NB4 (cell line): ENCODE measurements at regions not wholly inside any gene's neighbourhood (a gene's known extent, or its start where the extent isn't known, plus 50 kb on each side); places are given as distances from the start of the nearest gene placed in this dataset.

ENCODE experiments used
- DNase-seq: peaks from one replicate; pipeline ENCODE4 v3.0.0; 2010; ENCODE audit warnings: low read depth
- H3K4me3 ChIP-seq: one replicate; pipeline ENCODE4 v1.5.1; 2011; ENCODE audit warnings: mild to moderate bottlenecking, low read depth, low read length, moderate library complexity
- MYC ChIP-seq: IDR thresholded peaks from 2 replicates; pipeline ENCODE4 v1.6.1; 2011; ENCODE audit warnings: low read depth, low read length
- POLR2A ChIP-seq: IDR thresholded peaks from 2 replicates; pipeline ENCODE4 v1.6.1; 2011; ENCODE audit warnings: mild to moderate bottlenecking; ENCODE audit not compliant: insufficient read length; ENCODE audit errors: extremely low read depth
- TF ChIP-seq, protein P1 (sequence below): IDR thresholded peaks from 2 replicates; pipeline ENCODE4 v1.6.1; 2011; ENCODE audit warnings: low read depth, low read length
- TF ChIP-seq, protein P2 (sequence below): IDR thresholded peaks from one replicate; pipeline ENCODE4 v1.5.1; 2012; ENCODE audit warnings: low read depth, low read length

DNA sequence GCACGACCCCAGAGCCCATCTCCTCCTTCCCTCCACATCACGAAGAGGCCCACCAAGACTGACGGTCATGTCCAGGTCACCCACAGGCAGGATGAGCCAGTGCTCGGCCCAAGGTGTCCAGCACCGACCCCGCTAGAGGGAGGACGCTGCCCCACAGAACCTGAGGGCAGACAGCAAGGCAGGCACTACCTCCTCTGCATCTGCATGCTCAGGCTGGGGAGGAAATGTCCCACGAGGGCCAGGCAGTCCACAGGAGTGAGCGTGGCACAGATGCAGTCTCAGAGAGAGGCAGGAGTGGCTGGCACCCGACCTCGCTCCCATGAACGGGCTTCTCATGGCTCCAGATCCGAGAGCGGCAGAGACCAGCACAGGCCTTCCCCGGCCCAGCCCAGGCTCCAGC is 133.2 kb downstream of the TUBA3C start:
- no peak for DNase-seq
- TF ChIP-seq, protein P1, sequence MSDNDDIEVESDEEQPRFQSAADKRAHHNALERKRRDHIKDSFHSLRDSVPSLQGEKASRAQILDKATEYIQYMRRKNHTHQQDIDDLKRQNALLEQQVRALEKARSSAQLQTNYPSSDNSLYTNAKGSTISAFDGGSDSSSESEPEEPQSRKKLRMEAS, result no peak

DNA sequence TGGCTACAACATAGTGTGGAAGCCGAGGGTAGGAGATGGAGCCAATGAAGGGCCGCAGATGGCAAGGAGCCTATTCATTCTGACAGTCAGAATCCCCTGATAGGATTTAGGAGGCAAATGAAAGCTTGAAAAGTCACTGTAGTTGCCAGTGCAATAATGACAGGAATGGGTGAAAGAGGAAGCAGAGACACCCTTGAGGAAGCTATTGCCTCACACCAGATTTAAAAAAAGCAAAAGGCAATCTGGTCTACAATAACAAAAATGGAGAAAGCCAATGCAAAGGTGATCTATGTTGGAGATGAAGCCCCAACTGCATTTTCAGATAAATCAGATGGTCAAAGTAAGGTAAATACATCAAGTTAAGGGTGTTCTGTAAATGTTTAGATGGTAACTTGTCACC is 158.5 kb downstream of the TUBA3C start:
- peak; percentile 20 for DNase-seq
- no peak overlapping the region for H3K4me3 ChIP-seq
- TF ChIP-seq POLR2A (no peak), MYC (no peak)
- TF ChIP-seq, protein P2, sequence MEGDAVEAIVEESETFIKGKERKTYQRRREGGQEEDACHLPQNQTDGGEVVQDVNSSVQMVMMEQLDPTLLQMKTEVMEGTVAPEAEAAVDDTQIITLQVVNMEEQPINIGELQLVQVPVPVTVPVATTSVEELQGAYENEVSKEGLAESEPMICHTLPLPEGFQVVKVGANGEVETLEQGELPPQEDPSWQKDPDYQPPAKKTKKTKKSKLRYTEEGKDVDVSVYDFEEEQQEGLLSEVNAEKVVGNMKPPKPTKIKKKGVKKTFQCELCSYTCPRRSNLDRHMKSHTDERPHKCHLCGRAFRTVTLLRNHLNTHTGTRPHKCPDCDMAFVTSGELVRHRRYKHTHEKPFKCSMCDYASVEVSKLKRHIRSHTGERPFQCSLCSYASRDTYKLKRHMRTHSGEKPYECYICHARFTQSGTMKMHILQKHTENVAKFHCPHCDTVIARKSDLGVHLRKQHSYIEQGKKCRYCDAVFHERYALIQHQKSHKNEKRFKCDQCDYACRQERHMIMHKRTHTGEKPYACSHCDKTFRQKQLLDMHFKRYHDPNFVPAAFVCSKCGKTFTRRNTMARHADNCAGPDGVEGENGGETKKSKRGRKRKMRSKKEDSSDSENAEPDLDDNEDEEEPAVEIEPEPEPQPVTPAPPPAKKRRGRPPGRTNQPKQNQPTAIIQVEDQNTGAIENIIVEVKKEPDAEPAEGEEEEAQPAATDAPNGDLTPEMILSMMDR, result no peak

More for the DNA sequence above, 133.2 kb downstream of the TUBA3C start:
- no peak overlapping the region for H3K4me3 ChIP-seq

DNA sequence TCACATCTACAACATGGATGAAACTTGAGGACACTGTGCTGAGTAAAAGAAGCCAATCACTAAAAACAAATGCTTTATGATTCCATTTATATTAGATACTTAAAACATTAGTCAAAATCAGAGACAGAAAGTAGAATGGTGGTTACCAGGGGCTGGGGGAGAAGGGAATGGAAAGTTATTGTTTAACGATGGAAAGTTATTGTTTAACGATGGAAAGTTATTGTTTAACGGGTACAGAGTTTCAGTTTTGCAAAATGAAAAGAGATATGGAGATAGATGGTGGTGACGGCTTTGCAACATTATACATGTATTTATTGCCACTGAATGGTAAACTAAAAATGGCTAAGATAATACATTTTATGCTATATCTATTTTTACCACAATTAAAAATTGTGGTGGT is 160.6 kb downstream of the TUBA3C start:
- TF ChIP-seq, protein P2, result no peak
- TF ChIP-seq POLR2A, result no peak
- TF ChIP-seq MYC, result no peak
- TF ChIP-seq, protein P1, result no peak
- DNase-seq, result no peak
- no peak overlapping the region for H3K4me3 ChIP-seq

DNA sequence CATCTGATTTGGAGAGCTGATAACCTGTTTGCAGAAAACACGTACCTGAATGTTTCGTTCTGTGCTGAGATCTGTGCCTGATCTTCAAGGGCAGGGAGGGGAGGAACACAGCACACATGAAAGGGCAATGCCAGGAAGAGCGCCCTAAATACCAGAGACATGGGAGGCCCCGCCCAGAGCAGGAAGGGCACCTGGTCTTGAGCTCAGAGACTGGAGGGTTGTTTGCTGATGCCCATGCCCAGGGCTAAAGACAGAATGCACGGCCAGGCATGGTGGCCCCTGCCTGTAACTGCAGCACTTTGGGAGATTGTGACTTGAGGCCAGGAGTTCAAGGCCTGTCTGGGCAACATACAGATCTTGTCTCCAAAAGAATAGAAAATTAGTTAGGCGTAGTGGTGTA is 183.2 kb downstream of the TUBA3C start:
- no peak for DNase-seq
- H3K4me3 ChIP-seq, result no peak overlapping the region
- TF ChIP-seq MYC (no peak), POLR2A (no peak)
- TF ChIP-seq, protein P1, result no peak

DNA sequence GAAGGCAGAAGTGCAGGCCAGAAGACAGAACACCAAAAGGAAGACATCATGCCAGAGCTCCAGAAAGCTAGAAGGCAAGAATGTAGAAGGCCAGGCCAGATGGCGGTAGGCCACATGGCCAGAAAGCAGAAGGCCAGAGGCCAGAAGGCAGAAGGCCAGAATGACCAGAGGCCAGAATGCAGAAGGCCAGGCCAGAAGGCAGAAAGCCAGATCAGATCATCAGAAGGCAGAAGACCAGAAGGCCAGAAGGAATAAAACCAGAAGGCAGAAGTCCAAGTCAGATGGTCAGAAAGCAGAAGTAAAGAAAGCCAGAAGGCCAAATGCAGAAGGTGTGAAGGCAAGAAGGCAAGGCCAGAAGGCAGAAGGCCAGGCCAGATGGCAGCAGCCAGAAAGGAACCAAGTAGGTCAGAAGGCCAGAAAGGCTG is 185.0 kb downstream of the TUBA3C start:
- TF ChIP-seq, protein P2, result no peak
- TF ChIP-seq, protein P1, result peak; percentile 36
- peak; percentile 8 for DNase-seq
- H3K4me3 ChIP-seq, result no peak overlapping the region

DNA sequence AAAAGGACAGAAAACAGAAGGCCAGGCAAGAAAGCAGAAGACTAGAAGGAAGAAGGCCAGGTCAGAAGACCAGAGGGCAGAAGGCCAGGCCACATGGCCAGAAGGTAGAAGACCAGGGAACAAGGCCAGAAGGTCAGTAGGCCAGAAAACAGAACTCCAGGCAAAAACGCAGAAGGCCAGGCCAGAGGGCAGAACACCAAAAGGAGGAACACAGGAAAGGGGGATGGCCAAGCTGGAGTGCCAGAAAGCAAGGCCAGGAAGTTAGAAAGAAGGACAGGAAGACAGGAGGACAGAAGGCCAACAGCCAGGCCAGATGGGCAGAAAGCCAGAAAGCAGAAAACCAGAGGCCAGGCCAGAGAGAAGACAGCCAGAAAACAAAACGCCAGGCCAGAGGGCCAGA is 185.4 kb downstream of the TUBA3C start:
- DNase-seq, result no peak
- TF ChIP-seq POLR2A, result no peak
- H3K4me3 ChIP-seq, result no peak overlapping the region

DNA sequence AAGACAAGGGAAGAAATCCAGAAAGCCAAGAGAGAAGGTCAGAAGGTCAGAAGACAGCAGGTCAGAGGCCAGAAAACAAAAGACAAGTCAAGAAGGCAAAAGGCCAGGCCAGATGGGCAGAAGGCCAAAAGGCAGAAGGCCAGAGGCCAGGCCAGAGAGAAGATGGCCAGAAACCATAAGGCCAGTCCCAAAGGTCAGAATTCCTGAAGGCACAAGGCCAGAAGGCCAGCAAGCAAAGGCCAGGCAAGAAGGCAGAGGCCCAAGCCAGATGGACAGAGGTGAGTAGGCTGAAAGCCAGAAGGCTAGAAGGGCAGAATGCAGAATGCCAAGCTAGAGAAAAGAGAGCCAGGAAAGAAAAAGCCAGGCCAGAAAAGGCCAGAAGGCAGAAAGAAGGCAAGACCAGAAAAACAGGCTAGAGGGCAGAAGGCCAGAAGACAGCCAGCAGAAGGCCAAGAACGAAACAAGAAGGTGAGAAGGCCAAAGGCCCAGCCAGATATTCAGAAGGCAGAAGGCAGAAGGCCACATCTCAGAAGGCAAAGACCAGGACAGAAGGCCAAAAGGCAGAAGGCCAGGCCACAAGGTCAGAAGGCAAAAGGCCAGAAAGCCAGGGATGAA is 186.3 kb downstream of the TUBA3C start:
- no peak for TF ChIP-seq POLR2A
- TF ChIP-seq, protein P1, result no peak
- no peak for TF ChIP-seq MYC
- TF ChIP-seq, protein P2, result no peak
- no peak for DNase-seq
- H3K4me3 ChIP-seq, result no peak overlapping the region
